GM23338 (cell line): ENCODE measurements at regions not wholly inside any gene's neighbourhood (a gene's known extent, or its start where the extent isn't known, plus 50 kb on each side); places are given as distances from the start of the nearest gene placed in this dataset.

ENCODE experiments used
- CREB1 ChIP-seq: fragments of 250-450 bp; sonication (Bioruptor Pico); IDR thresholded peaks from 2 replicates; pipeline ENCODE4 v1.5.0; 2020; ENCODE audit warnings: low read depth, mild to moderate bottlenecking, moderate library complexity
- EZH2 ChIP-seq: fragments of 200-600 bp; sonication (generic); IDR thresholded peaks from one replicate; pipeline ENCODE4 v1.8.0; 2017; ENCODE audit warnings: antibody characterized with exemption, mild to moderate bottlenecking, low read depth; ENCODE audit not compliant: unreplicated experiment
- EZH2phosphoT487 ChIP-seq: fragments of 200-600 bp; sonication (generic); IDR thresholded peaks from one replicate; pipeline ENCODE4 v1.8.1; 2018; ENCODE audit warnings: antibody characterized with exemption; ENCODE audit not compliant: unreplicated experiment
- POLR2AphosphoS5 ChIP-seq: IDR thresholded peaks from 2 replicates; pipeline ENCODE4 v1.6.1; 2016; ENCODE audit warnings: antibody characterized with exemption, low read depth
- ZNF114 ChIP-seq: fragments of 250-450 bp; sonication (Bioruptor Pico); IDR thresholded peaks from 2 replicates; pipeline ENCODE4 v1.5.0; 2020; ENCODE audit warnings: mild to moderate bottlenecking, moderate library complexity
- TF ChIP-seq, protein P1 (sequence below), 2 experiments: fragments of 200-600 bp in 1 of 2; sonication (generic) in 1 of 2; conservative IDR thresholded peaks; 2 replicates each; pipeline versions ENCODE4 v1.5.1 to v1.6.1; 2016 to 2017; ENCODE audit warnings: antibody characterized with exemption in 2 of 2, low read depth in 2 of 2, mild to moderate bottlenecking in 2 of 2, moderate library complexity in 1 of 2
- TF ChIP-seq, protein P2 (sequence below): IDR thresholded peaks from one replicate; pipeline ENCODE4 v1.6.1; 2018; ENCODE audit warnings: antibody characterized with exemption; ENCODE audit not compliant: unreplicated experiment

DNA sequence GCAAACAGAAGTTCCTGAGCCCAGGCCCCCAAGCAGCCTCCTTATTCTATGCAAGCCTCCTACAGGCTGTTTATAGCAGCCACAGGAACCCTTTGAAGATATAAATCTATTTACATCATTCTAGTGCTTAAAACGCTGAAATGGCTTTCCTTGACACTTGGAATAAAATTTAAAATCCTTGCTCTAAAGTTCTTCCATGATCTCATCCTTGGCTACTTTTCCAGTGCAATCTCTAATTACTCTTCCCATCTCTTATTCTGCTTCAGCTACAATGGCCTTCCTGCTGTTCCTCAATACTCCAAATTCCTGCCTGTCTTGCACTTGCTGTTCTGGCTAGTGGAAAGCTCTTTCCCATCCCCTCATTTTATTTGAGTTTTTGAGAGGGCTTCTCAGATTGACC, 634.2 kb upstream of the NR3C2 start:
- TF ChIP-seq, protein P1, sequence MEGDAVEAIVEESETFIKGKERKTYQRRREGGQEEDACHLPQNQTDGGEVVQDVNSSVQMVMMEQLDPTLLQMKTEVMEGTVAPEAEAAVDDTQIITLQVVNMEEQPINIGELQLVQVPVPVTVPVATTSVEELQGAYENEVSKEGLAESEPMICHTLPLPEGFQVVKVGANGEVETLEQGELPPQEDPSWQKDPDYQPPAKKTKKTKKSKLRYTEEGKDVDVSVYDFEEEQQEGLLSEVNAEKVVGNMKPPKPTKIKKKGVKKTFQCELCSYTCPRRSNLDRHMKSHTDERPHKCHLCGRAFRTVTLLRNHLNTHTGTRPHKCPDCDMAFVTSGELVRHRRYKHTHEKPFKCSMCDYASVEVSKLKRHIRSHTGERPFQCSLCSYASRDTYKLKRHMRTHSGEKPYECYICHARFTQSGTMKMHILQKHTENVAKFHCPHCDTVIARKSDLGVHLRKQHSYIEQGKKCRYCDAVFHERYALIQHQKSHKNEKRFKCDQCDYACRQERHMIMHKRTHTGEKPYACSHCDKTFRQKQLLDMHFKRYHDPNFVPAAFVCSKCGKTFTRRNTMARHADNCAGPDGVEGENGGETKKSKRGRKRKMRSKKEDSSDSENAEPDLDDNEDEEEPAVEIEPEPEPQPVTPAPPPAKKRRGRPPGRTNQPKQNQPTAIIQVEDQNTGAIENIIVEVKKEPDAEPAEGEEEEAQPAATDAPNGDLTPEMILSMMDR (conservative IDR thresholded peaks at IDR 0.05; ENCODE audit: low read depth in 2 of 2), result no peak
- TF ChIP-seq, protein P2, sequence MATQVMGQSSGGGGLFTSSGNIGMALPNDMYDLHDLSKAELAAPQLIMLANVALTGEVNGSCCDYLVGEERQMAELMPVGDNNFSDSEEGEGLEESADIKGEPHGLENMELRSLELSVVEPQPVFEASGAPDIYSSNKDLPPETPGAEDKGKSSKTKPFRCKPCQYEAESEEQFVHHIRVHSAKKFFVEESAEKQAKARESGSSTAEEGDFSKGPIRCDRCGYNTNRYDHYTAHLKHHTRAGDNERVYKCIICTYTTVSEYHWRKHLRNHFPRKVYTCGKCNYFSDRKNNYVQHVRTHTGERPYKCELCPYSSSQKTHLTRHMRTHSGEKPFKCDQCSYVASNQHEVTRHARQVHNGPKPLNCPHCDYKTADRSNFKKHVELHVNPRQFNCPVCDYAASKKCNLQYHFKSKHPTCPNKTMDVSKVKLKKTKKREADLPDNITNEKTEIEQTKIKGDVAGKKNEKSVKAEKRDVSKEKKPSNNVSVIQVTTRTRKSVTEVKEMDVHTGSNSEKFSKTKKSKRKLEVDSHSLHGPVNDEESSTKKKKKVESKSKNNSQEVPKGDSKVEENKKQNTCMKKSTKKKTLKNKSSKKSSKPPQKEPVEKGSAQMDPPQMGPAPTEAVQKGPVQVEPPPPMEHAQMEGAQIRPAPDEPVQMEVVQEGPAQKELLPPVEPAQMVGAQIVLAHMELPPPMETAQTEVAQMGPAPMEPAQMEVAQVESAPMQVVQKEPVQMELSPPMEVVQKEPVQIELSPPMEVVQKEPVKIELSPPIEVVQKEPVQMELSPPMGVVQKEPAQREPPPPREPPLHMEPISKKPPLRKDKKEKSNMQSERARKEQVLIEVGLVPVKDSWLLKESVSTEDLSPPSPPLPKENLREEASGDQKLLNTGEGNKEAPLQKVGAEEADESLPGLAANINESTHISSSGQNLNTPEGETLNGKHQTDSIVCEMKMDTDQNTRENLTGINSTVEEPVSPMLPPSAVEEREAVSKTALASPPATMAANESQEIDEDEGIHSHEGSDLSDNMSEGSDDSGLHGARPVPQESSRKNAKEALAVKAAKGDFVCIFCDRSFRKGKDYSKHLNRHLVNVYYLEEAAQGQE, result no peak
- TF ChIP-seq EZH2, result no peak
- no peak for TF ChIP-seq POLR2AphosphoS5
- no peak for TF ChIP-seq ZNF114 (CRISPR knock-in tag)
- no peak for TF ChIP-seq CREB1 (CRISPR knock-in tag)
- TF ChIP-seq EZH2phosphoT487, result no peak
